Vagina (tissue), 2 donors: ENCODE measurements at regions not wholly inside any gene's neighbourhood (a gene's known extent, or its start where the extent isn't known, plus 50 kb on each side); places are given as distances from the start of the nearest gene placed in this dataset.

Experiments
- CTCF ChIP-seq, 3 experiments: fragments of 450-650 bp in 2 of 3; fragments of 200-600 bp in 1 of 3; sonication (generic) in 1 of 3; IDR thresholded peaks; one replicate each; pipeline ENCODE4 v1.5.1; 2017 to 2019; ENCODE audit warnings: antibody characterized with exemption in 3 of 3, mild to moderate bottlenecking in 2 of 3, moderate library complexity in 2 of 3
- POLR2A ChIP-seq, 2 donors: fragments of 450-650 bp; IDR thresholded peaks; one replicate each; pipeline ENCODE4 v1.6.1; 2017; ENCODE audit warnings: antibody characterized with exemption in 2 of 2, mild to moderate bottlenecking in 2 of 2, moderate library complexity in 2 of 2

GRCh38 chr5:106380736-106381135 lies 1290.0 kb downstream of the EFNA5 start:
- TF ChIP-seq CTCF (IDR thresholded peaks at IDR 0.05) (no peak), POLR2A (IDR thresholded peaks at IDR 0.05) (no peak)
